ENCODE measurements at regions not wholly inside any gene's neighbourhood (a gene's known extent, or its start where the extent isn't known, plus 50 kb on each side); places are given as distances from the start of the nearest gene placed in this dataset.

DNA sequence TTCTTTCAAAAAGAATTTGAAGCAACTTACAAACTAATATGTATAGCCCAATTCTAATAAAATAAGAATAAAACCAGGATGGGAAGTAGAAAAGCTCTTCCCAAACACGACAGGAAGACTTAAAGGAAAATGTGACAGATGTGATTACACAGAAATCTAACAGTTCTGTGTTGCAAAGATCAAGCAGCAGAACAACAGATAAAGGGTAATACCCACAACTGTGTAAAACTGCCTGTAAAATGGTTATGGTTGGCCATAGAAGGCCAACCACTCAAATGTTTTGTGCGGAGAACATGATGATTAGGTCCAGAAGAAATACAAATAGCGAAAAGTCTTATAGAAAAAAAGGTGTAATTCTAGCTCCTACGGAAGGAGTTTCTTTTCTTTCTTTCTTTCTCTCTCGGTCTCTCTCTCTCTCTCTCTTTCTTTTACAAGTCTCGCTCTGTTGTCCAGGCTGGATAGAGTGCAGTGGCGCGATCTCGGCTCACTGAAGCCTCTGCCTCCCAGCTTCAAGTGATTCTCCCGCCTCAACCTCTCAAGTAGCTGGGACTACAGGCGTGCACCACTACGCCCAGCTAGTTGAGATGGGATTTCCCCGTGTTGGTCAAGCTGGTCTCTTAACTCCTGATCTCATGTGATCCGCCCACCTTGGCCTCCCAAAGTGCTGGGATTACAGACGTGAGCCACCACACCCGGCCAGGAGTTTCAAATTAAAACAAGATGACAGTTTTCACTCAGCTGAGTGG is 128.5 kb downstream of the QRSL1 start:
- TF ChIP-seq, protein P1, sequence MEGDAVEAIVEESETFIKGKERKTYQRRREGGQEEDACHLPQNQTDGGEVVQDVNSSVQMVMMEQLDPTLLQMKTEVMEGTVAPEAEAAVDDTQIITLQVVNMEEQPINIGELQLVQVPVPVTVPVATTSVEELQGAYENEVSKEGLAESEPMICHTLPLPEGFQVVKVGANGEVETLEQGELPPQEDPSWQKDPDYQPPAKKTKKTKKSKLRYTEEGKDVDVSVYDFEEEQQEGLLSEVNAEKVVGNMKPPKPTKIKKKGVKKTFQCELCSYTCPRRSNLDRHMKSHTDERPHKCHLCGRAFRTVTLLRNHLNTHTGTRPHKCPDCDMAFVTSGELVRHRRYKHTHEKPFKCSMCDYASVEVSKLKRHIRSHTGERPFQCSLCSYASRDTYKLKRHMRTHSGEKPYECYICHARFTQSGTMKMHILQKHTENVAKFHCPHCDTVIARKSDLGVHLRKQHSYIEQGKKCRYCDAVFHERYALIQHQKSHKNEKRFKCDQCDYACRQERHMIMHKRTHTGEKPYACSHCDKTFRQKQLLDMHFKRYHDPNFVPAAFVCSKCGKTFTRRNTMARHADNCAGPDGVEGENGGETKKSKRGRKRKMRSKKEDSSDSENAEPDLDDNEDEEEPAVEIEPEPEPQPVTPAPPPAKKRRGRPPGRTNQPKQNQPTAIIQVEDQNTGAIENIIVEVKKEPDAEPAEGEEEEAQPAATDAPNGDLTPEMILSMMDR (IDR thresholded peaks at IDR 0.05; ENCODE audit: low read length, missing control alignments) = no peak
- no peak overlapping the region for H3K4me3 ChIP-seq (replicated peaks; ENCODE audit: low read depth, low read length)
- DNase-seq (ENCODE audit: low read depth) = no peak

DNA sequence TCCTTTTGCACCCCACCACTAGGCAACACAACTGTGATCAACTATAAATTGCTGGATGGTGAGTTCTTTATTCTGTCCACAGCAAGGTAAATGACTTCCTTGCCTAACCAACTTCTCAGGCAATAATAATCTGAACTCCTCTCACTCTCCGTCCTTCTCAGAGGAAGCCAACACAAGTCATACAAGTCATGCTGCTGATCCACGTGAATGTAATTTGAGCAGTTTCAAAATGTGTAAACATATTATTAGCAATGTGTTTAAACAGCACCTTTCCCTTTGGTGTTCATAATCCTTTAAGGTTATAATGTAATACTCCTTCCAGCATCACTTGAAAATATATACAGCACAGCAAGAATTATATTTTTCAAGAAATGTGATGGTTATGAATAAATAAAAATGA is 127.9 kb downstream of the QRSL1 start:
- no peak overlapping the region for H3K4me3 ChIP-seq (replicated peaks; ENCODE audit: low read depth, low read length)
- TF ChIP-seq, protein P1 (IDR thresholded peaks at IDR 0.05; ENCODE audit: low read length, missing control alignments) = no peak
- DNase-seq (ENCODE audit: low read depth) = no peak

DNA sequence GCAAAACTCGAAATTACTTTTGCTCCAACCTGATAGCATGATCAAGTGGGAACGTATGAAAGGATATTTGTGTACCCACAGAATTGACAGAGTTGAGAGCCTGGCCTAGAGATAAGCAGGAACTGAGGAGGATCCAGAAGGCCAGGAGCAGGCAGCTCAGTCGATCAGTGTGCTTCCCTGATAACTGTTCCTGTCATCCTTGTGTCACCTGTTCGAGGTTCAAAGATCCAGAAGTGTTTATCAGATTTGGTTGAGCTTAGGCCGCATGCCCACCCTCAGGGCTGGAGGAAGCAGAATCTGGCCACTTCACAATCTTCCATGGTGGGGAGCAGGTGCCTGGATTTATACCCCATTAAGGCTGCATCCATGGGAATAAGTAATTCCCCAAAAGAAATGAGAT is 124.8 kb downstream of the QRSL1 start:
- TF ChIP-seq, protein P1 (IDR thresholded peaks at IDR 0.05; ENCODE audit: low read length, missing control alignments) = no peak
- no peak overlapping the region for H3K4me3 ChIP-seq (replicated peaks; ENCODE audit: low read depth, low read length)
- DNase-seq (ENCODE audit: low read depth) = no peak

DNA sequence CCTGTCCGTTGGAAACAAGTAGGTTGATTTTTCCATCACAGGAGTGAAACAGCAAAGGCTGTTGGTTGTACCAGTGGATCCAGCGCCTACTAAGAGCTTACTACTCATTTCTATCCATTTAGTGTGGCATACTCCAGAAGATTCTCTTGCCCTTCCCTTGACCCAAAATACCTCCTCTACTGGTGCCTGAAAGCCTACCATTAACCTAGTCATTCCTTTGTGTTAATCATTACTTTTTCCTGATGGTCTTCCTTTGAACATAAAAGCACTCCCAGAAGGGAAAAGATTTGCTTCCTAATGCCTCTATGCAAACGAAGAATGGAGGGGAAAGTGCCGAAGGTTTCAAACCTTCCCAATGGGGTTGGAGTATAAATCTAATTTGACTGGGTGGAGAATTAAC is 123.3 kb downstream of the QRSL1 start:
- DNase-seq (ENCODE audit: low read depth) = no peak
- no peak overlapping the region for H3K4me3 ChIP-seq (replicated peaks; ENCODE audit: low read depth, low read length)
- TF ChIP-seq, protein P1 (IDR thresholded peaks at IDR 0.05; ENCODE audit: low read length, missing control alignments) = no peak

DNA sequence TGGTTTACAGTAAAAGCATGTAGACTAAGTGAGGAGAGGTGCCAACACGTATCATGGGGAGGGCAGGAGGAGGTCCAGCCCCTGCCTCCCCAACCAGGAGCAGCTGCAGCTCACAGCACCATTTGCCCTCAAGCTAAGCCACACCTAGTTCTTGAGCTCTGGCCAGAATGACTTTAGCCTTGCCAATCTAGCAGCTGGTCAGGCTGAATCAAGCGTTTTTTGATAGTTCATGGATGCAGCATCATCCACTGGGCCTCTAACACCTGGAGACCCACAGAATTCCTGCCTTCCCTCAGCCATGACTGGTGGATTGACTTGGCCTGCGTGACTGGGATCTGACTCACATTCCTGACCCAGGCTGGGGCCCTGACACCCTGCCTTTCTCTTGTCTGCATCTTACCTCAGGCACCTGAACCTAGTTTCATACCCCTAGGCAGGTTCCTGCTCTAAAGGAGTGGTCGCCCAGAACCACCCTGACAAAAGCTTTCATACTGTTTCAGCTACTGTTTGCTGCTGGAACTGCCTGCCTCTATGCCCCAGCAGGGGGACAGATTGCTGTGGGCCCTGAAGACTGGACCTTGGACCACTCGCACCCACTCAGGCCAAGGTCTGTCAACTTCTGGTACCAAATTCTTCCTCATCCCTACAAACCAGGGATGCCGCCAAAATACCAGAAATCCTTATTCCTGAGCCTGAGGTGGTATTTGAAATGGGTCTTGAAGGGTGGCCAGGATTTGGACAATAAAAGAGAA is 122.3 kb downstream of the QRSL1 start:
- no peak for DNase-seq (ENCODE audit: low read depth)
- H3K4me3 ChIP-seq (replicated peaks; ENCODE audit: low read depth, low read length) = no peak overlapping the region
- TF ChIP-seq, protein P1 (IDR thresholded peaks at IDR 0.05; ENCODE audit: low read length, missing control alignments) = no peak

DNA sequence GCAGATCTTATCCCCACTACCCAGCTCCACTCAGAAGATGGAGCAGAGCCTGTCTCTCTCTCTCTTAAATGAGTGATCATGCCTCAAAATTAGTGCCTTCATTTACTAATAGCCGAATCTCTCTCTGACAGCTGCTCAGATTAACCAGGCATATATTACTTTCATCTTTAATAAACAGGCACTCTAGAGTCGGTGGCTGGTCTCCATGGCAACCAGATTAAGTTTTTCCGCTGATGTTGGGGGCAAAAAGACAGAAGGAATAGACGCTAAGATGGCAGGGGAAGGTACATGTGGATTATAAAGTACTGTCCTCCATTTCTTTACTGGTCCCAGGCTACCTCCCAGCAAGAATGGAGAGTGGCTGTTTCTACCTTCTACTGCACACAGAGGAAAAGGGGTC is 121.6 kb downstream of the QRSL1 start:
- TF ChIP-seq, protein P1 (IDR thresholded peaks at IDR 0.05; ENCODE audit: low read length, missing control alignments) = no peak
- H3K4me3 ChIP-seq (replicated peaks; ENCODE audit: low read depth, low read length) = no peak overlapping the region
- DNase-seq (ENCODE audit: low read depth) = no peak

Measured in fibroblast of pulmonary artery (primary cell).